ENCODE measurements at regions not wholly inside any gene's neighbourhood (a gene's known extent, or its start where the extent isn't known, plus 50 kb on each side); places are given as distances from the start of the nearest gene placed in this dataset.

GRCh38 chr16:6967796-6968320 lies 364.8 kb upstream of the RBFOX1 start:
- TF ChIP-seq POLR2AphosphoS5 (IDR thresholded peaks at IDR 0.05; ENCODE audit: low read depth, low read length) (no peak), SIN3A (IDR thresholded peaks at IDR 0.05; ENCODE audit: borderline replicate concordance, insufficient read depth, low read length) (no peak), REST (IDR thresholded peaks at IDR 0.05; ENCODE audit: insufficient read depth in 1 of 2, low read depth in 2 of 2, low read length in 2 of 2) (no peak)
